22Rv1 (cell line): ENCODE measurements at regions not wholly inside any gene's neighbourhood (a gene's known extent, or its start where the extent isn't known, plus 50 kb on each side); places are given as distances from the start of the nearest gene placed in this dataset.

Experiments
- ZFX ChIP-seq: fragments of 450-650 bp; IDR thresholded peaks from 2 replicates; pipeline ENCODE4 v1.6.1; 2017; ENCODE audit warnings: antibody characterized with exemption, borderline replicate concordance
- TF ChIP-seq, protein P1 (sequence below): fragments of 450-650 bp; IDR thresholded peaks from 2 replicates; pipeline ENCODE4 v1.5.1; 2017; ENCODE audit warnings: mild to moderate bottlenecking

DNA sequence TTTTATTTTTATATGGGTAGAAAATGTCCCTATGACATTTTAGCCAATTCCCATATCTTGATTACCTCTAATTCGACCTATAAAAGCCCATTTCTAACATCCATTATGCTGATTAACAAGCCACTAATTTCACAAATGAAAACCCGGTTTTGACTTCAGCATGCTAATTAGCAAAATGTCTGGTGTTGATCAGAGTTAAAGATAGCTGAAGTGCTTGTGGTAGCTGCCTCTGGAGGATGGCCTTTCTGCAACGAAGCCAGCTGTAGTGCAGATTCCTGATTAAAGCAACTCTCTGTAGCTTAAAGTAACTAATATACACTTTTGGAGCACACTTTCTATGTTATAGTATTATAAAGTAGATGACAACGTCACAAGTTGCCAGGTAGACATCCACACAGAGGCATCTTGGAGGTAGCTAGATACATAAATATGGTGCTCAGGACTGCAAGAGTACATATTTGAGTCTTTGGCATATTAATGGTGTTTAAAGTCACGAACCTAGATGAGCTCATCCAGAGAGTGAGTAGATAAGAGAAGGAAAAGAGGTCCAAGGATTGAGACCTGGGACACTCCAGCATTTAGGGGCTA lies 239.5 kb downstream of the BRINP2 start:
- TF ChIP-seq, protein P1, sequence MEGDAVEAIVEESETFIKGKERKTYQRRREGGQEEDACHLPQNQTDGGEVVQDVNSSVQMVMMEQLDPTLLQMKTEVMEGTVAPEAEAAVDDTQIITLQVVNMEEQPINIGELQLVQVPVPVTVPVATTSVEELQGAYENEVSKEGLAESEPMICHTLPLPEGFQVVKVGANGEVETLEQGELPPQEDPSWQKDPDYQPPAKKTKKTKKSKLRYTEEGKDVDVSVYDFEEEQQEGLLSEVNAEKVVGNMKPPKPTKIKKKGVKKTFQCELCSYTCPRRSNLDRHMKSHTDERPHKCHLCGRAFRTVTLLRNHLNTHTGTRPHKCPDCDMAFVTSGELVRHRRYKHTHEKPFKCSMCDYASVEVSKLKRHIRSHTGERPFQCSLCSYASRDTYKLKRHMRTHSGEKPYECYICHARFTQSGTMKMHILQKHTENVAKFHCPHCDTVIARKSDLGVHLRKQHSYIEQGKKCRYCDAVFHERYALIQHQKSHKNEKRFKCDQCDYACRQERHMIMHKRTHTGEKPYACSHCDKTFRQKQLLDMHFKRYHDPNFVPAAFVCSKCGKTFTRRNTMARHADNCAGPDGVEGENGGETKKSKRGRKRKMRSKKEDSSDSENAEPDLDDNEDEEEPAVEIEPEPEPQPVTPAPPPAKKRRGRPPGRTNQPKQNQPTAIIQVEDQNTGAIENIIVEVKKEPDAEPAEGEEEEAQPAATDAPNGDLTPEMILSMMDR, result no peak
- no peak for TF ChIP-seq ZFX
